Right atrium auricular region (tissue), 2 donors: ENCODE measurements at regions not wholly inside any gene's neighbourhood (a gene's known extent, or its start where the extent isn't known, plus 50 kb on each side); places are given as distances from the start of the nearest gene placed in this dataset.

Source experiments
- DNase-seq: peaks from one replicate; pipeline ENCODE4 v3.0.0-alpha.2; 2019; ENCODE audit warnings: low spot score
- H3K27ac ChIP-seq, 2 donors: fragments of 200-600 bp; sonication (generic); 1 replicate in 1 of 2; 2 replicates in 1 of 2; pipeline ENCODE4 v1.5.1; 2016 to 2019
- H3K27me3 ChIP-seq, 2 donors: fragments of 200-600 bp; sonication (generic); one replicate each; pipeline versions ENCODE4 v1.5.1 to v1.6.0; 2017 to 2019
- H3K36me3 ChIP-seq: fragments of 200-600 bp; sonication (generic); one replicate; pipeline ENCODE4 v1.5.1; 2016
- H3K4me1 ChIP-seq, 2 donors: fragments of 200-600 bp; sonication (generic); one replicate each; pipeline versions ENCODE4 v1.5.1 to v1.6.0; 2017 to 2019
- H3K4me3 ChIP-seq, 2 donors: fragments of 200-600 bp; sonication (generic); 1 replicate in 1 of 2; 2 replicates in 1 of 2; pipeline ENCODE4 v1.5.1; 2017 to 2019; ENCODE audit warnings: mild to moderate bottlenecking in 1 of 2, moderate library complexity in 1 of 2
- H3K9me3 ChIP-seq, 2 donors: fragments of 200-600 bp; sonication (generic); one replicate each; pipeline ENCODE4 v1.5.1; 2019
- TF ChIP-seq, protein P1 (sequence below), 2 donors: fragments of 200-600 bp; sonication (generic); IDR thresholded peaks; one replicate each; pipeline ENCODE4 v1.5.1; 2019; ENCODE audit warnings: antibody characterized with exemption in 2 of 2

DNA sequence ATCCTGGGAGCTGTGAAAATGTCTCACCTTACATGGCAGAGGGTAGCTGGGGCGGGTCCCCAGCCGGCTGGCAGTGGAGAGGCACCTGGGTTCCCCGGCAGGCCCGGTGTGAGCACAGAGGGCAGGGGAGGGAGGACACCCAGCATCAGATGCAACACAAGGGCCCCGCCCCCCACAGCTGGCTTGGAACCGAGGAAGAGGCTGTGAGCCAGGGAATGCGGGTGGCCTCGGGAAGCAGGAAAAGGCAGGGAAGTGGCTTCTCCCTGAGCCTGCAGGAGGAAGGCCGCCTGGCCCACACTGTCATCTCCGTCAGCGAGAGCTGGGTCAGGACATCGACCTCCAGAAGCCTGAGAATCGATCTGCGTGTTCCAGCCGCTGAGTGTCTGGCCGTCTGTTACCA, 87.3 kb downstream of the SIK1 start:
- no peaks in the 10 kb centered on the region for H3K36me3 ChIP-seq
- DNase-seq: no peak
- no peak overlapping the region for H3K27ac ChIP-seq
- H3K4me3 ChIP-seq: no peak overlapping the region
- peaks cover 0 to 30% of the 10 kb centered on the region in 2 donors for H3K4me1 ChIP-seq
- TF ChIP-seq, protein P1, sequence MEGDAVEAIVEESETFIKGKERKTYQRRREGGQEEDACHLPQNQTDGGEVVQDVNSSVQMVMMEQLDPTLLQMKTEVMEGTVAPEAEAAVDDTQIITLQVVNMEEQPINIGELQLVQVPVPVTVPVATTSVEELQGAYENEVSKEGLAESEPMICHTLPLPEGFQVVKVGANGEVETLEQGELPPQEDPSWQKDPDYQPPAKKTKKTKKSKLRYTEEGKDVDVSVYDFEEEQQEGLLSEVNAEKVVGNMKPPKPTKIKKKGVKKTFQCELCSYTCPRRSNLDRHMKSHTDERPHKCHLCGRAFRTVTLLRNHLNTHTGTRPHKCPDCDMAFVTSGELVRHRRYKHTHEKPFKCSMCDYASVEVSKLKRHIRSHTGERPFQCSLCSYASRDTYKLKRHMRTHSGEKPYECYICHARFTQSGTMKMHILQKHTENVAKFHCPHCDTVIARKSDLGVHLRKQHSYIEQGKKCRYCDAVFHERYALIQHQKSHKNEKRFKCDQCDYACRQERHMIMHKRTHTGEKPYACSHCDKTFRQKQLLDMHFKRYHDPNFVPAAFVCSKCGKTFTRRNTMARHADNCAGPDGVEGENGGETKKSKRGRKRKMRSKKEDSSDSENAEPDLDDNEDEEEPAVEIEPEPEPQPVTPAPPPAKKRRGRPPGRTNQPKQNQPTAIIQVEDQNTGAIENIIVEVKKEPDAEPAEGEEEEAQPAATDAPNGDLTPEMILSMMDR (IDR thresholded peaks at IDR 0.05): no peak
- H3K9me3 ChIP-seq: no peaks in the 10 kb centered on the region
- H3K27me3 ChIP-seq: no peaks in the 10 kb centered on the region

DNA sequence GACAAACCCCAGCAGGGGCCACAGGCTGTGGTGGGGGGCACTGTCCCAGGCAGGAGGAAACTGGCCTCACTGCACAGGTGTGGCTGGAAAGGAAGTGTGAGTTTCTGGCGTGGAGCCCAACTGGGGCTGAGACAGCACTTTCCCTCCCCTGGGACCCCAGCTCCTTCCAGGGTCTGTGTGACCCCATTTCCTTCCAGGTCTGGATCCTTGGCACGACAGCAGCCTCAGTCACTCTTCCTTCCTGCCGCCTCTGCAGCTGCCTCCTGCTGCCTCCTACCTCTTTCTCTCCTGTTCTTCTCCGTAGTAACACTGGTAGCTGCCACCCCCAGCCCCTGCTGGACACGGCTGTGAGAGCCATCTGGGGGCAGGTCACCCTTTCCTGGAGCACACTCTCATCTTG, 88.0 kb downstream of the SIK1 start:
- TF ChIP-seq, protein P1 (IDR thresholded peaks at IDR 0.05): no peak
- DNase-seq: no peak
- Histone ChIP-seq H3K27me3 (no peaks in the 10 kb centered on the region), H3K36me3 (no peaks in the 10 kb centered on the region), H3K9me3 (no peaks in the 10 kb centered on the region), H3K4me3 (no peak overlapping the region), H3K27ac (no peak overlapping the region), H3K4me1 (peaks cover 0 to 33% of the 10 kb centered on the region in 2 donors)

DNA sequence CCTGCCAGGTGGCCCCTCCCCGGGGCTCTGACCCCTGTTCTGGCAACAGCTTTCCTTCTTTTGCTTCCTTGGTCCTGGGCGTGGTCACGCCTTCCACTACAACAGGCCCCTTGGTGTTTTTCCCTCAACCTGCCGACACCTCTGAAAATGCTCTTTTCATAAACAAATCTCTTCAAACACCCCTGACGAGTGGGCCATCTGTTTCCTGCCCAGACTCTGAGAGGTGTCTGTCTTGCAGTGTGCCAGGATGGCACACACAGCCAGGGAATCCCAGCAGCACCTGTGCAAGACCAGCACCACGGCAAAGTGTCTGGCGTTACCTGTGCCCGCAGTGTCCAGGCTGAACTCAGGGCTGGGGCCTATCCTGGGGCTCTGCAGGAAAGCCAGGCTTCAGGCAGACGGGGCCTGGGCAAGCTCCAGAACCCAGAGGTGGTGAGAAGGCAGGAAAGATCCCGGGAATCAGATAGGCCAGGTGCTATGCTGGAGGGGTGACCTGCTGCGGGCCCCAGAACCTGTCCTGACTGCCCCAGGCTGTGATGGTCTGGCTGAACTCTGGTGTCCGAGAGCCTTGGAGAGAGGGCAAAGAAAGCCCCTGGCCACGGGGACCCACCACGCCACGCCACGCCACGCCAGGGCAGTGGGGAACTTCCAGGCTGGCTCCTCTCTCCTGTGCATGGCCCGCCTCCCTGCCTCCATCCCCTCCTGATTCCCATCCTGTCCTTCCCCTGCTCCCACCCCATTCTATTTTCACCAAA, 88.9 kb downstream of the SIK1 start:
- Histone ChIP-seq H3K36me3 (no peaks in the 10 kb centered on the region), H3K4me1 (peaks cover 0 to 41% of the 10 kb centered on the region in 2 donors), H3K27ac (no peak overlapping the region), H3K27me3 (no peaks in the 10 kb centered on the region), H3K9me3 (no peaks in the 10 kb centered on the region), H3K4me3 (no peak overlapping the region)
- no peak for DNase-seq
- TF ChIP-seq, protein P1 (IDR thresholded peaks at IDR 0.05): no peak

DNA sequence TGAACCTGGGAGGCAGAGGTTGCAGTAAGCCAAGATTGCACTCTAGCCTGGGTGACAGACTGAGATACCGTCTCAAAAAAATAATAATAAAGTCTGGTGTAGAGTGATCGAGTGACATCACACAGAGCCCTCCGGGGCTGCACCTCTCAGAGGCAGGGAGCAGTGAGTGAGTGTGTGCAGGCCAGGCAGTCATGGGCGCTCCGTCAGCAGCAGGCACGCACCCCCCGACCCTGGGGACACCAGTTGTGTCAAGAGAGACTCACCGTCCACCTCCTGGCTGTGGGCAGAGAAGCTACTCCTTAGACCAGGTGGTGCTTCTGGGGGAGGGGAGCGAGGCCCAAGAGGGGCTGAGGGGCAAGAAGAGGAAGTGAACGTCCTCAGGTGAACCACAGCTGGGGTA, 91.8 kb downstream of the SIK1 start:
- DNase-seq: no peak
- Histone ChIP-seq H3K36me3 (no peaks in the 10 kb centered on the region), H3K4me1 (peaks cover 0 to 40% of the 10 kb centered on the region in 2 donors), H3K9me3 (no peaks in the 10 kb centered on the region), H3K27me3 (no peaks in the 10 kb centered on the region), H3K27ac (no peak overlapping the region), H3K4me3 (no peak overlapping the region)
- TF ChIP-seq, protein P1 (IDR thresholded peaks at IDR 0.05): no peak

DNA sequence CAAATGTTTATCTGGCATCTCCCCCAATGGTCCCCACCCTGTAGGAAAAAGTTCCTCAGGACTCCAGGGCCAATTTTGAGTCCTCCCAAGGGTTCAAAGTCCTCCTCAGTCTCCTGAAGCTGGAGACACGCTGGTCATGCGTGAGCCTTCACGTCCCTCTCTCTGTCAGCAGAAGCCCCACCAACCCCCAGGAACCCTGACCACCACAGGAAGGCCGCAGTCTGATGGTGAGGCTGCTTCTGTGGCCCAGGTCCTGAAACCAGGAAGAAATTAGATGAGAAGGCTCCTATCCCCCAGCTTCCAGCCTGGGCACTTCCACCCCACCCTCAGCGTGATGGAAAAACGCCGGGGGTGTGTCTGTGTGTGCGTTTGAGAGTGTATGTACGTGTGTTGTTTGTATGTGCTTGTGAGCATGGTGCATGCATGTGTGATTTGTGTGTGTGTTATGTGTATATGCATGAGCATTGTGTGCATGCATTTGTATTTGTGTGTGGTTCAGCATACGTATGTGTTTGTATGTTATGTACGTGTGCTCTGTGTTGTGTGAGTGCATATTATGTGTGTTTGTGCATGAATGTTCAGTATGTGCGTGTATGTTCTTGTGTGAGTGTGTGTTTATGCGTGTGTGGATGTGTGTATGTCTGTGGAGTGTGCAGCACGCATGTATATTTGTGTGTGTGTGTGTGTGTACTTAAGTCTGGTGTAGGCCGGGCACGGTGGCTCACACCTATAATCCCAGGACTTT, 92.5 kb downstream of the SIK1 start:
- TF ChIP-seq, protein P1 (IDR thresholded peaks at IDR 0.05): no peak
- no peaks in the 10 kb centered on the region for H3K27me3 ChIP-seq
- no peaks in the 10 kb centered on the region for H3K9me3 ChIP-seq
- no peaks in the 10 kb centered on the region for H3K36me3 ChIP-seq
- H3K27ac ChIP-seq: no peak overlapping the region
- DNase-seq: no peak
- H3K4me3 ChIP-seq: no peak overlapping the region
- peaks cover 0 to 34% of the 10 kb centered on the region in 2 donors for H3K4me1 ChIP-seq
